ENCODE measurements at regions not wholly inside any gene's neighbourhood (a gene's known extent, or its start where the extent isn't known, plus 50 kb on each side); places are given as distances from the start of the nearest gene placed in this dataset.

GRCh38 chr2:204282081-204282480 lies 263.2 kb upstream of the PARD3B start:
- Histone ChIP-seq H3K9ac (ENCODE audit: low read depth, low read length) (no peak overlapping the region), H3K27me3 (ENCODE audit: control insufficient read depth, insufficient read depth, low read length) (no peaks in the 10 kb centered on the region), H3K36me3 (ENCODE audit: insufficient read depth, low read length) (no peaks in the 10 kb centered on the region), H3K4me2 (ENCODE audit: low read length) (no peak overlapping the region), H3K4me3 (ENCODE audit: low read length) (no peak overlapping the region), H3K4me1 (ENCODE audit: control insufficient read depth, insufficient read depth, low read length) (no peaks in the 10 kb centered on the region), H3K9me3 (replicated peaks; ENCODE audit: low read length) (no peaks in the 10 kb centered on the region)

- Histone ChIP-seq H3K9me3 (replicated peaks; ENCODE audit: low read length) (no peaks in the 10 kb centered on the region), H3K4me2 (ENCODE audit: low read length) (no peak overlapping the region), H3K4me3 (ENCODE audit: low read length) (no peak overlapping the region), H3K27me3 (ENCODE audit: control insufficient read depth, insufficient read depth, low read length) (no peaks in the 10 kb centered on the region), H3K36me3 (ENCODE audit: insufficient read depth, low read length) (no peaks in the 10 kb centered on the region), H3K4me1 (ENCODE audit: control insufficient read depth, insufficient read depth, low read length) (no peaks in the 10 kb centered on the region), H3K9ac (ENCODE audit: low read depth, low read length) (no peak overlapping the region)
Measured at GRCh38 chr2:204282525-204282924, 262.8 kb upstream of the PARD3B start.

DNA sequence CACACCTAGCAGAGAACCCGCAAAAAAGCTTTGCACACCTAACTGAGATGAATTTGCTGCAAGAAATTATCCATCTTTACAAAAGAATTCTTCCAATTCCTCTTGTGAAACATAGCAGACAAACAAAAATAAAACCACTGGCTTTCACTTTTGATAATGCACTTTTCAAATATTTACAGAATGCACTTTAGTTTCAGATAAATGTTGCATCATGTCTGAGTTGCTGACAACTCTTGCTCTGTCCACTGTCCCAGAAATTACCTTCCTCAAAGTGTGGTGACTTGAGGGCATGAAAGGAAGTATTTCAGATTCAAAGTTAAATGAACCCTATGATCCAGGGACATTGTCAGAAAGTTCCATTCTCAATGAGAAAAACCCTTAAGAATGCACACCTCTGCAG lies 256.2 kb upstream of the PARD3B start:
- Histone ChIP-seq H3K27me3 (ENCODE audit: control insufficient read depth, insufficient read depth, low read length) (peaks cover 7% of the 10 kb centered on the region), H3K9ac (ENCODE audit: low read depth, low read length) (no peak overlapping the region), H3K4me1 (ENCODE audit: control insufficient read depth, insufficient read depth, low read length) (no peaks in the 10 kb centered on the region), H3K36me3 (ENCODE audit: insufficient read depth, low read length) (no peaks in the 10 kb centered on the region), H3K4me2 (ENCODE audit: low read length) (no peak overlapping the region), H3K9me3 (replicated peaks; ENCODE audit: low read length) (no peaks in the 10 kb centered on the region), H3K4me3 (ENCODE audit: low read length) (no peak overlapping the region)

DNA sequence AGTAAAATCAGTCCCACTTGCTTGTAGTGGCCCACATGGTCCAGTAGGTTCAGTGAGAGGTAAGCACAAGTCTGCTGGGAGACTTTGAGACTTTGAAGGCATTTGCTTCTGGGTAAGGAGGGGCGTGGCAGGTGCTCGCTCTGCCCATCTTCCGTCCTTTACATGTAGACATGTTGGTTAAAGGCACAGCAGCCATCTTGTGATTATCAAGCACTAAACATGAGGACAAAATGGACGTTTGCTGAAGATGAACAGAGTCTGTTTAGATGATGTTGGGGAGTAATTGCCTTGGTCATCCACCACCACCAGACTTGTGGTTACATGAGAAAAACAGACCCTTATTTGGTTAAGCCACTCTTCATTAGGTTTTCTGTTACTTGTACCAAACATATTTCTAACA lies 252.8 kb upstream of the PARD3B start:
- H3K4me2 ChIP-seq (ENCODE audit: low read length): no peak overlapping the region
- H3K4me3 ChIP-seq (ENCODE audit: low read length): no peak overlapping the region
- no peaks in the 10 kb centered on the region for H3K36me3 ChIP-seq (ENCODE audit: insufficient read depth, low read length)
- no peaks in the 10 kb centered on the region for H3K9me3 ChIP-seq (replicated peaks; ENCODE audit: low read length)
- H3K27me3 ChIP-seq (ENCODE audit: control insufficient read depth, insufficient read depth, low read length): peaks cover 7% of the 10 kb centered on the region
- H3K9ac ChIP-seq (ENCODE audit: low read depth, low read length): no peak overlapping the region
- H3K4me1 ChIP-seq (ENCODE audit: control insufficient read depth, insufficient read depth, low read length): no peaks in the 10 kb centered on the region

DNA sequence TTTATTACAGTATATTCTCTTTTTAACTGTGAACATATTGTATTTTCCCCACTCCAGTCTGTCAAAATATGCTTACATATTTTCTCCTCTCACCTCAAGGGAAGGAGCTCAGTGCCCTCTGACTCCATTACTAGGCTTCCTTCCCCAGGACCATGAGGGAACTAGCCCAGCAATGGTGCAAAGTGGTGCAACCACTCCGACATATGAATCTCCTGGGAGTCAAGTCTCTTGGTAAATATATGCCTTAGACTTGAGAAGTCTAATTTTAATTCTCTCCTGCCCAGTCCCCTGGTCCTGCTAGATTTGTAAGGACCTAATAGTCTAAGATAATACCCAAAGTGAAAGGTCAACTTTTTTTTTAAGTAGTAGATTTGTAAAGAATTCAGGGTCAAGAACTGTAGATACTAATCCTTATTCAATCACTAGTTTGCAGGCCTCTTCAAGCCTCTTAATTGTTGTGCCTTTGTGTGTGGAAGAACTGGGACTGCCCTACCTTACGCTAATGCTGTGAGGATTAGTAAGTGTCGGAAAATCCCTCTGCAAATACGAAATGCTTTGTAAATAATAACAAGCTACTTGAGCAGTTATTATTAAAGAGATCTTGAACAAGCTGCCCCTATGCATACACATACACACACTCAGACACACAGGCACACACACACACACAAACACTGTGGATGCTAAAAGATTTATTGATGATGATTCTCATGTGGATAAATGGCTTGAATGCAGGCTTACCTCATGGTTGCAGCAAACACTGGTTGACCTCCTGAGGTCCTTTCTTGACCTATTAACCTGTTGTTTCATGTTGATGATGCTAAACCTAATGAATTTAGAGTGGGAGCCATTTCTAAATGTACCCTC lies 251.2 kb upstream of the PARD3B start:
- H3K9me3 ChIP-seq (replicated peaks; ENCODE audit: low read length): no peaks in the 10 kb centered on the region
- no peak overlapping the region for H3K4me2 ChIP-seq (ENCODE audit: low read length)
- no peak overlapping the region for H3K9ac ChIP-seq (ENCODE audit: low read depth, low read length)
- H3K4me1 ChIP-seq (ENCODE audit: control insufficient read depth, insufficient read depth, low read length): no peaks in the 10 kb centered on the region
- no peak overlapping the region for H3K4me3 ChIP-seq (ENCODE audit: low read length)
- no peaks in the 10 kb centered on the region for H3K36me3 ChIP-seq (ENCODE audit: insufficient read depth, low read length)
- peaks cover 7% of the 10 kb centered on the region for H3K27me3 ChIP-seq (ENCODE audit: control insufficient read depth, insufficient read depth, low read length)

DNA sequence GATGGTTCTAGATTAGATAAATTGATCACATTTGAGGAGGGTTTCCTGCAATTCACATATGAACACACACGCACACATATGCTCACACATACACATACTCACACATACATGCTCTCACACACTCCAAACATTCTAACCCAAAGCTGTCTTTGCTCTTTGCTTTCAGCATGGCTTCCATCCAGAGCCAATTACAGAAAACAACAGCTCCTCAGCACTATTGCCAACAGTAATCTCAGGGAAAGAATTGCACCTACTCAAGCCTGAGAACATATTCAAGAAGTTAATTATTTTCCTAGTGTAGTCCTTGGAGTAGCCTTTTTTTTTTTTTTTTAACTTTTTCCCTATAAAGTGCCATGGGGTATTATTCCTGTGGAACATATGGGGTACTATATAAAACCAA lies 246.9 kb upstream of the PARD3B start:
- Histone ChIP-seq H3K9ac (ENCODE audit: low read depth, low read length) (no peak overlapping the region), H3K4me3 (ENCODE audit: low read length) (no peak overlapping the region), H3K36me3 (ENCODE audit: insufficient read depth, low read length) (no peaks in the 10 kb centered on the region), H3K4me2 (ENCODE audit: low read length) (no peak overlapping the region), H3K4me1 (ENCODE audit: control insufficient read depth, insufficient read depth, low read length) (no peaks in the 10 kb centered on the region), H3K9me3 (replicated peaks; ENCODE audit: low read length) (no peaks in the 10 kb centered on the region), H3K27me3 (ENCODE audit: control insufficient read depth, insufficient read depth, low read length) (no peaks in the 10 kb centered on the region)

- no peaks in the 10 kb centered on the region for H3K36me3 ChIP-seq (ENCODE audit: insufficient read depth, low read length)
- H3K9me3 ChIP-seq (replicated peaks; ENCODE audit: low read length): no peaks in the 10 kb centered on the region
- H3K4me1 ChIP-seq (ENCODE audit: control insufficient read depth, insufficient read depth, low read length): no peaks in the 10 kb centered on the region
- no peak overlapping the region for H3K4me2 ChIP-seq (ENCODE audit: low read length)
- H3K27me3 ChIP-seq (ENCODE audit: control insufficient read depth, insufficient read depth, low read length): no peaks in the 10 kb centered on the region
- H3K9ac ChIP-seq (ENCODE audit: low read depth, low read length): no peak overlapping the region
- H3K4me3 ChIP-seq (ENCODE audit: low read length): no peak overlapping the region
Measured at GRCh38 chr2:204299766-204300165, 245.5 kb upstream of the PARD3B start.

GRCh38 chr2:204306667-204307066 lies 238.6 kb upstream of the PARD3B start:
- H3K36me3 ChIP-seq (ENCODE audit: insufficient read depth, low read length): no peaks in the 10 kb centered on the region
- no peak overlapping the region for H3K4me3 ChIP-seq (ENCODE audit: low read length)
- no peaks in the 10 kb centered on the region for H3K27me3 ChIP-seq (ENCODE audit: control insufficient read depth, insufficient read depth, low read length)
- H3K9ac ChIP-seq (ENCODE audit: low read depth, low read length): no peak overlapping the region
- no peaks in the 10 kb centered on the region for H3K9me3 ChIP-seq (replicated peaks; ENCODE audit: low read length)
- no peaks in the 10 kb centered on the region for H3K4me1 ChIP-seq (ENCODE audit: control insufficient read depth, insufficient read depth, low read length)
- H3K4me2 ChIP-seq (ENCODE audit: low read length): no peak overlapping the region

DNA sequence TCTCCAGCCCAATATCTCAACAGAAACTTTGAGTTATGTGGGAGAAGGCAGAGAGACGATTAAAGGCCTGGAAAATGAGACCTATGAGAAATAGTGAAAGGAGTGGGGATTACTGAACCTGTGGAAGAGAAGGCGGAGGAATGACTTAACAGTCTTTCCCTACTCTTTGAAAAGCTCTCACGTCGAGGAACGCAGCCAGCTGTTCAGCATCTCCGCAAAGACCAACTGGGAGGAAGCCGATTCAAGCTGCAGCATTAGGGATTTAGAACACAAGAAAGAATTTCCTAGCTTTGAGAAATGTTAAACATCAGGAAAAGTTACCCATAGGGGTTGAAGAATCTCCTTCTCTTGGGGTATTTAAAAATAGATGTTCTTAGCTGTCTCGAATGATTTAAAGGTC lies 233.2 kb upstream of the PARD3B start:
- Histone ChIP-seq H3K4me2 (ENCODE audit: low read length) (no peak overlapping the region), H3K4me1 (ENCODE audit: control insufficient read depth, insufficient read depth, low read length) (no peaks in the 10 kb centered on the region), H3K36me3 (ENCODE audit: insufficient read depth, low read length) (no peaks in the 10 kb centered on the region), H3K4me3 (ENCODE audit: low read length) (no peak overlapping the region), H3K9ac (ENCODE audit: low read depth, low read length) (no peak overlapping the region), H3K27me3 (ENCODE audit: control insufficient read depth, insufficient read depth, low read length) (no peaks in the 10 kb centered on the region), H3K9me3 (replicated peaks; ENCODE audit: low read length) (no peaks in the 10 kb centered on the region)

DNA sequence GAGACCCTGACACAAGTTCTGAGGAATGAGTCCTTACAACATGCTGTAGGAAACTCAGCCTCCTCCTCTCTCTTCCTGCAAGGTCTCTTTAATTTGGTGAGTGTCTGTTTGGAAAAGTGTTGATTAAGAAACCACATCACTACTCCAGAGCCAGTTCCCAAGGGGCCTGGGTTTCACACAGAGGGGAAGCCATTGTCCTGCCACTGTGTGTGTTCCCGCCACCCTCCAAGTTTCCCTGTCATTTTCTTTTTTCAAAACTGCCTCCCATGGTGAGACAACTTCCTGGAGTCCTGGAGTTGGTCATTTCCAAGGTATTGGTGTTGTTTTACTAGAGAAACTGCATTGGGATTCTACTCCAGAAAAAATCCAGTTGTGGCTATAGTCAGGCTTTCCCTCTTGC lies 232.0 kb upstream of the PARD3B start:
- no peak overlapping the region for H3K4me2 ChIP-seq (ENCODE audit: low read length)
- no peaks in the 10 kb centered on the region for H3K9me3 ChIP-seq (replicated peaks; ENCODE audit: low read length)
- H3K4me1 ChIP-seq (ENCODE audit: control insufficient read depth, insufficient read depth, low read length): no peaks in the 10 kb centered on the region
- H3K9ac ChIP-seq (ENCODE audit: low read depth, low read length): no peak overlapping the region
- H3K27me3 ChIP-seq (ENCODE audit: control insufficient read depth, insufficient read depth, low read length): no peaks in the 10 kb centered on the region
- H3K4me3 ChIP-seq (ENCODE audit: low read length): no peak overlapping the region
- no peaks in the 10 kb centered on the region for H3K36me3 ChIP-seq (ENCODE audit: insufficient read depth, low read length)

GRCh38 chr2:204315236-204315662 lies 230.0 kb upstream of the PARD3B start:
- Histone ChIP-seq H3K4me2 (ENCODE audit: low read length) (peak overlapping the region; percentile 60), H3K9me3 (replicated peaks; ENCODE audit: low read length) (no peaks in the 10 kb centered on the region), H3K9ac (ENCODE audit: low read depth, low read length) (no peak overlapping the region), H3K4me1 (ENCODE audit: control insufficient read depth, insufficient read depth, low read length) (no peaks in the 10 kb centered on the region), H3K36me3 (ENCODE audit: insufficient read depth, low read length) (no peaks in the 10 kb centered on the region), H3K27me3 (ENCODE audit: control insufficient read depth, insufficient read depth, low read length) (no peaks in the 10 kb centered on the region), H3K4me3 (ENCODE audit: low read length) (peak overlapping the region; percentile 18)

DNA sequence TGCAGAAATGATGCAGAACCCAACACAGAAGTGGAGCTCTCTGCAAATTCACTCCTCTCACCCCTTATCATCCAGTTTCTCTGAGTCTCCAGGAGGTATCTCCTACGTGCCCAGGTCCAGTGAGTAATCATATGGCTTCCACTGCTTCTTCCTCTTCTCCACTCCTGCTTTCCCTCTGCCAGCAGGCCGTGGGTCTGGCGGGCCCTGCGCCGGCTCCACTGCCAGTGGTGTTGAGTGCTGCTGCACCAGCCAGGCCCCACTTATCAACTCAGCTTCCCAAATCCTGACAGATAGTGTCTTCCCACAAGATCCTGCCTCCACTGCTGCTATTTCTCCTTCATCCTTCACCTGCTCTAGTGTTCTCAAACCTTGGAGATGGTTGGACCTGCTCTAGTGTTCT lies 227.6 kb upstream of the PARD3B start:
- no peak overlapping the region for H3K4me2 ChIP-seq (ENCODE audit: low read length)
- no peaks in the 10 kb centered on the region for H3K36me3 ChIP-seq (ENCODE audit: insufficient read depth, low read length)
- H3K27me3 ChIP-seq (ENCODE audit: control insufficient read depth, insufficient read depth, low read length): no peaks in the 10 kb centered on the region
- no peak overlapping the region for H3K9ac ChIP-seq (ENCODE audit: low read depth, low read length)
- H3K9me3 ChIP-seq (replicated peaks; ENCODE audit: low read length): no peaks in the 10 kb centered on the region
- H3K4me1 ChIP-seq (ENCODE audit: control insufficient read depth, insufficient read depth, low read length): peaks cover 13% of the 10 kb centered on the region
- H3K4me3 ChIP-seq (ENCODE audit: low read length): no peak overlapping the region

Measured in skeletal muscle satellite cell (primary cell).